Keratinocyte (primary cell): ENCODE measurements at regions not wholly inside any gene's neighbourhood (a gene's known extent, or its start where the extent isn't known, plus 50 kb on each side); places are given as distances from the start of the nearest gene placed in this dataset.

Experiments used
- CTCF ChIP-seq, 3 experiments: IDR thresholded peaks in 1 of 3; conservative IDR thresholded peaks in 1 of 3; optimal IDR thresholded peaks in 1 of 3; 2 replicates in 2 of 3; 3 replicates in 1 of 3; pipeline versions ENCODE3 to v1.5.1; 2011; ENCODE audit warnings: low read length in 3 of 3, mild to moderate bottlenecking in 3 of 3, moderate library complexity in 2 of 3, control low read depth in 1 of 3, inconsistent platforms in 1 of 3; ENCODE audit not compliant: insufficient read depth in 2 of 3; ENCODE audit errors: extremely low read depth in 1 of 3
- EZH2 ChIP-seq: IDR thresholded peaks from one replicate; pipeline ENCODE4 v1.6.1; 2012; ENCODE audit warnings: inconsistent platforms, mild to moderate bottlenecking, low read length, moderate library complexity

GRCh38 chr9:73863924-73864323, 633.2 kb upstream of the RORB start:
- no peak for TF ChIP-seq CTCF (optimal IDR thresholded peaks at IDR 0.05 in 1 of 3, IDR thresholded peaks at IDR 0.05 in 1 of 3, conservative IDR thresholded peaks at IDR 0.05 in 1 of 3; ENCODE audit: extremely low read depth in 1 of 3, insufficient read depth in 2 of 3, low read length in 3 of 3)
- no peak for TF ChIP-seq EZH2
